ENCODE measurements at regions not wholly inside any gene's neighbourhood (a gene's known extent, or its start where the extent isn't known, plus 50 kb on each side); places are given as distances from the start of the nearest gene placed in this dataset.

DNA sequence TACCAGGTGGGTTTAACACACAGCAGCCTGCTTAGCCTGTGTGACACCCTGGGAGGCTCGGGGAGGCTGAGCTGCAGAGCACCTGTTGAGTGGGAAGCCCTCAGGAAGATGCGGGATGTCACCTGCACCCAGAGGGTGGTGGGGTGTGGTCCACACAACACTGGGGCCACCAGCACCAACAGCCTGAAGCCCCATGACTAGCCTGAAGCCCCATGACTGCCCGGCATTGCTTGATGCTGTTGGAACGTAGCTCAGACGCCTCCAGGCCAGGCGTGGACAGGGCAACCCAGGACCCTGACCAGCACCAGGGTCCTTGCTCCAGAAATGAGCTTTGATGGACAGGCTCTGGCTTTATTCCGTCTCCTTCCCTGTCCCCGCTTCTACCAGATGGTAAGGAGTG is 76.3 kb upstream of the ZNF469 start:
- TF ChIP-seq, protein P1, sequence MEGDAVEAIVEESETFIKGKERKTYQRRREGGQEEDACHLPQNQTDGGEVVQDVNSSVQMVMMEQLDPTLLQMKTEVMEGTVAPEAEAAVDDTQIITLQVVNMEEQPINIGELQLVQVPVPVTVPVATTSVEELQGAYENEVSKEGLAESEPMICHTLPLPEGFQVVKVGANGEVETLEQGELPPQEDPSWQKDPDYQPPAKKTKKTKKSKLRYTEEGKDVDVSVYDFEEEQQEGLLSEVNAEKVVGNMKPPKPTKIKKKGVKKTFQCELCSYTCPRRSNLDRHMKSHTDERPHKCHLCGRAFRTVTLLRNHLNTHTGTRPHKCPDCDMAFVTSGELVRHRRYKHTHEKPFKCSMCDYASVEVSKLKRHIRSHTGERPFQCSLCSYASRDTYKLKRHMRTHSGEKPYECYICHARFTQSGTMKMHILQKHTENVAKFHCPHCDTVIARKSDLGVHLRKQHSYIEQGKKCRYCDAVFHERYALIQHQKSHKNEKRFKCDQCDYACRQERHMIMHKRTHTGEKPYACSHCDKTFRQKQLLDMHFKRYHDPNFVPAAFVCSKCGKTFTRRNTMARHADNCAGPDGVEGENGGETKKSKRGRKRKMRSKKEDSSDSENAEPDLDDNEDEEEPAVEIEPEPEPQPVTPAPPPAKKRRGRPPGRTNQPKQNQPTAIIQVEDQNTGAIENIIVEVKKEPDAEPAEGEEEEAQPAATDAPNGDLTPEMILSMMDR (IDR thresholded peaks at IDR 0.05): no peak
- no peak for TF ChIP-seq POLR2A (IDR thresholded peaks at IDR 0.05)
